Mesenteric fat pad (tissue), 1 donor: ENCODE measurements at regions not wholly inside any gene's neighbourhood (a gene's known extent, or its start where the extent isn't known, plus 50 kb on each side); places are given as distances from the start of the nearest gene placed in this dataset.
"Not testable (repeated sequence)": the region's sequence is repeated elsewhere in the genome, so short reads cannot be mapped to it uniquely, and the experiment has no call there.

Experiments used
- DNase-seq: peaks from one replicate; pipeline ENCODE4 v3.0.0-alpha.2; 2020; ENCODE audit warnings: low spot score
- donor health status: DM: yes; HTN: yes; CAD: no.

DNA sequence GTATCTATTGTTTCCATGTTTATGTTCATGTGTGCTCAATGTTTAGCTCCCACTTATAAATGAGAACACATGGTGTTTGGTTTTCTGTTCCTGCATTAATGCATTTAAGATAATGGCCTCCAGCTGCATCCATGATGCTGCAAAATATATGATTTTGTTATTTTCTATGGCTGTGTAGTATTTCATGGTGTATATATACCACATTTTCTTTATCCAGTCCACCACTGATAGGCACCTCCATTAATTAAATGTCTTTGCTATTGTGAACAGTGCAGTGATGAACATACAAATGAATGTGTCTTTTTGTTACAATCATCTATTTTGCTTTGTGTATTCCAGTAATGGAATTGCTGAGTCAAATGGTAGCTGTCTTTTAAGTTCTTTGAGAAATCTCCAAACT, 329.4 kb upstream of the MAGI2 start:
- DNase-seq: no peak

DNA sequence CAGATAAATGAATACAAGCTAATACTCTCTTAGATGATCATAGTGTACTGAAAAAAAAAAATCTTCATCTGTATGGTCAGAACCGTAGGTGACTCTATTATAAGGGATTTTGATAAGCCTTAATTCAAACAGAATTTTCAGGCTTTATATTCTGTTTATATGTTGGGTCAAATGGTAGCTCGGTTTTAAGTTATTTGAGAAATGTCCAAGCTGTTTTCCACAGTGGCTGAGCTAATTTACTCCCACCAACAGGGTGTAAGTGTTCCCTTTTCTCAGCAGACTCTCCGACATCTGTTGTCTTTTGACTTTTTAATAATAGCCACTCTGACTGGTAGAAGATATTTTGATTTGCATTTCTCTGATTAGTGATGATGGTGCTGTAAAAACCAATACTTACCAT, 328.8 kb upstream of the MAGI2 start:
- no peak for DNase-seq

DNA sequence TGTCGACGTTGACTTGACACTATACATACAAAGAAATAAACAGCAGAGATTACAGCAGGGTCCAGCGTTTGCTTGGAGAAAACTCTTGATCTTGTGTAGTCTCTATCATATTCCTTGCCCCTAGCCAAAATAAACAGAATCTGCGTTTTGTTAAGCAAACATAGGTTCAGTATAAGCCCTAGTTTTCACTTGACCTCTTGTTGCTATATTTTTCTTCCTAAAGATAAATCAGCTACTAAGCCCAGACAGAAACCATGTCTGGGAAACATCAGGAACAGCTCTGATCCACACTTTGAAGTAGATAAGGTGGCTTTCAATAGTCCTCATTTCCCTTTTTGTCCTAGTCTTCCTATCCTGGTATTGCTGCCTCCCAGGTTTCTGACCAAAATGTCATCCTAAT, 328.2 kb upstream of the MAGI2 start:
- no peak for DNase-seq

DNA sequence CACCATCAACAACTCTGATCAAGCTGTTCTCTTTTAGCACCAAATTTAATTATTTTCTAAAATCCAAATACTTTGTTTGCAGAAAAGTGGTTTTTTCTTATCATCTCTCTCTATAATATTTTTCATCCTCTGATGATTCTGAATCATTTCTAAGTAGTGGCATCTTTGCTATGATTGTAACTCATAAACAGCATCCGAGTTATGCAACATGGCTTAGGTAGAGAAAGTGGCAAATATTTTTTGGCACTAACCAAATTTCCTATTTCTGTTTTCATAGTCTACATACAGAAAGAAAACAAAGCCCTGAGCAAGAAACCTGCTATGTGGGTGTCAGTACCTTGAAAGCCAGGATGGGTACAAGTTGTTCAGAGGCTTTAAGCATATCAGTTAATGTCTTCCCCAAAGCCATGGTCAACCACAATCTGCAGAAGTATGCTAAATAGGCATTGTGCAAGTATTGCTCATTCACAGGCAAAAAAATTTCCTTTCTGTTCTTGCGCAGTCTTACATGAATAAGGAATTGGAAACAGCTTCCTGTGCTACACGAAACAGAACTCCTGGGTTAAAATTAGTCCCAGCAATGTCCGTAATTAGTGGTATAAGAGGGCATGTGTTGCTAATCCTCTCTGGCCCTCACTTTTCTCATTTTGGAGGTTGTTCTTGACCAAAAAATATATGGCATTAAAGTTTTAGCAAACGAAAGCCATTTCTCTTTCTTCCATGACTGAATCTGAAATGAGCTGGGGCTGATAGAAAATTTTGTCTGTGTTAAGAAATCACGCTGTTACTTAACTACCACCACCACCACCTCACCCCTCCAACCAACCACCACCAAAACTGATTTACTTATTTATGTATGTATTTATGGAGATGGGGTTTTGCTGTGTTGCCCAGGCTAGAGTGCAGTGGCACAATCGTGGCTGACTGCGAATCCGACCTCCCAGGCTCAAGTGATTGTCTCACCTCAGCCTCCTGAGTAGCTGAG, 325.6 kb upstream of the MAGI2 start:
- DNase-seq: no peak

DNA sequence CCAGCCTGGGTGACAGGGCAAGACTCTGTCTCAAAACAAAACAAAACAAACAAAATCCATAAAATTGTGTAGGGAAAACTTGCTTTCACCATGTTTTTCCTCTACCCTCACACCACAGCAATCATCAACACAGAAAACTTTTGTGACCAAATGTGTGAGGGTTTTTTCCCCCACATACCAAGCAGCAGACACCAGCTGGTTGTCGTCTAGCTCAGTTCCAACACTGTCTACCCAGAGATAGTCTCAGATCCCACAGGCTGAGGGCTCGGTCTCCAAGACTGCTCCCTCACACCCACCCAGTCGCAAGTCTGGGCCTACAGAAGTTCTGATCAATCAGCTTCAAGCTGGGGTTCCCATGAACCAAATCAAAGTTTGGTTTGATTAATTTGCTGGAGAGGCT, 322.4 kb upstream of the MAGI2 start:
- no peak for DNase-seq

DNA sequence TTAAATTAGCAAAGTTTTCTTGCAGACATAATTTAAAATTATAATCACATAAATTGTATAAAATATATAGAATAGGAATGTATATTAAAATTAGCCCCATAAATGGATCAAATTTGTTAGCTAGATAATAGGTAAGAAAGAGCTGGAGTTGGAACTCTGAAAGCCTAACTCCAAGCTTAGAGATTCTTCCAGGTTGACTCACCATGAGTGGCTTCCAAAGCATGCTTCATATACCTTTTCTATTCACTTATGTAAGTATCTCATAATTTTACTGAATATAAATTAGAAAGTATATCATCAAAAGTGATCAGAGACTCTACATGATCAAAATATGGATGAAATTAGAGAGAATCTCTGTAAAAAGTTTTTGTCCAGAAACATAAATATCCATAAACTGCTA, 320.7 kb upstream of the MAGI2 start:
- DNase-seq: no peak

DNA sequence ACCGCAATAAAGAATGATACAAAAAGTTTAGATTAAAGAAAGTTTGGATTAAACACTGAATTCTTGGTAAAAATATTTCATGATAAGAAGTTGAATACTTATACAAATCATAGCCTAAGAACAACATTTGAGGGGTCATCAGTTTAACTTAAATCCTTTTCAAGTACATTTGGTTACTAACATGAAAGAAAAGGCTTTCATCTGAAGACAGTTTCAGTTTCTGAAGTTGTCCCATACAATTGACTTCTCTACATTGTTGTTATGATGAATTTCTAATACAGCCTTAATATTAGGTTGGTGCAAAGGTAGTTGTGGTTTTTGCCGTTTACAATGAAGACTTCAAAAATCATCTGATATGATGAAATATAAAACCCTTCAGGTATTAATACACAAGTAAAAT, 317.5 kb upstream of the MAGI2 start:
- no peak for DNase-seq

DNA sequence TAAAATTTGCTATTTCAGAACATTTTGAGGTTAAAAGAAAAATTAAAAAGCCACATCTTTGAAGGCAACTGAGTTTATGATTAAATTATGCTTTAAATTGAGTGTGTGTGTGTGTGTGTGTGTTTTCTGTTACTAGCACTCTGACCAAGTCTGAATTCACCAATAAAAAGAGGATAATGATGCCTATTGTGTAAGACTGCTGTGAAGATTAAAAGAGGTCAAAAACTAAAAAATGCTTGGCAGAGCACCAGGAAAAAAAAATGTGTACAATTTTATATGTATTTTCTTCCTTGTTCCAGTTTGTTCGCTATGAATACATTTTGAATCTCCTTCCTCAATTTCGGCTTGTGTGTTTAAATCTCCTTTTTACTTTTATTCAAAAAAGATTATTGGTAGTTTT, 316.6 kb upstream of the MAGI2 start:
- DNase-seq: no peak

DNA sequence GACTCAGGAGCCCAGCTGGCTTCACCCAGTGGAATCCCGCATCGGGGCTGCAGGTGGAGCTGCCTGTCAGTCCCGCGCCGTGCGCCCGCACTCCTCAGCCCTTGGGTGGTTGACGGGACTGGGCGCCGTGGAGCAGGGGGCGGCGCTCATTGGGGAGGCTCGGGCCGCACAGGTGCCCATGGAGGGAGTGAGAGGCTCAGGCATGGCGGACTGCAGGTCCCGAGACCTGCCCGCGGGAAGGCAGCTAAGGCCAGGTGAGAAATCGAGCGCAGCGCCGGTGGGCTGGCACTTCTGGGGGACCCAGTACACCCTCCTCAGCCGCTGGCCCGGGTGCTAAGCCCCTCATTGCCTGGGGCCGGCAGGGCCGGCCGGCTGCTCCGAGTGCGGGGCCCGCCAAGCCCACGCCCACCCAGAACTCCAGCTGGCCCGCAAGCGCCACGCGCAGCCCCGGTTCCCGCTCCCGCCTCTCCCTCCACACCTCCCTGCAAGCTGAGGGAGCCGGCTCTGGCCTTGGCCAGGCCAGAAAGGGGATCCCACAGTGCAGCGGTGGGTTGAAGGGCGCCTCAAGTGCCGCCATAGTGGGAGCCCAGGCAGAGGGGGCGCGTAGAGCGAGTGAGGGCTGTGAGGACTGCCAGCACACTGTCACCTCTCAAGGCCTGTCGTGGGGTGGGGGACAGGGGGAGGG, 314.6 kb upstream of the MAGI2 start:
- DNase-seq: not testable (repeated sequence)

DNA sequence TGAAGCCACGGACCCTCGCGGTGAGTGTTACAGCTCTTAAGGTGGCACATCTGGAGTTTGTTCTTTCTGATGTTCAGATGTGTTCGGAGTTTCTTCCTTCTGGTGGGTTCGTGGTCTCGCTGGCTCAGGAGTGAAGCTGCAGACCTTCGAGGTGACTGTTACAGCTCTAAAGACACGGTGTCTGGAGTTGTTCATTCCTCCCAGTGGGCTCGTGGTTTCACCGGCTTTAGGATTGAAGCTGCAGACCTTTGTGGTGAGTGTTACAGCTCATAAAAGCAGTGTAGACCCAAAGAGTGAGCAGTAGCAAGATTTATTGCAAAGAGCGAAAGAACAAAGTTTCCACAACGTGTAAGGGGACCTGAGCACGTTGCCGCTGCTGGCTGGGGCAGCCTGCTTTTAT, 313.7 kb upstream of the MAGI2 start:
- DNase-seq: not testable (repeated sequence)

DNA sequence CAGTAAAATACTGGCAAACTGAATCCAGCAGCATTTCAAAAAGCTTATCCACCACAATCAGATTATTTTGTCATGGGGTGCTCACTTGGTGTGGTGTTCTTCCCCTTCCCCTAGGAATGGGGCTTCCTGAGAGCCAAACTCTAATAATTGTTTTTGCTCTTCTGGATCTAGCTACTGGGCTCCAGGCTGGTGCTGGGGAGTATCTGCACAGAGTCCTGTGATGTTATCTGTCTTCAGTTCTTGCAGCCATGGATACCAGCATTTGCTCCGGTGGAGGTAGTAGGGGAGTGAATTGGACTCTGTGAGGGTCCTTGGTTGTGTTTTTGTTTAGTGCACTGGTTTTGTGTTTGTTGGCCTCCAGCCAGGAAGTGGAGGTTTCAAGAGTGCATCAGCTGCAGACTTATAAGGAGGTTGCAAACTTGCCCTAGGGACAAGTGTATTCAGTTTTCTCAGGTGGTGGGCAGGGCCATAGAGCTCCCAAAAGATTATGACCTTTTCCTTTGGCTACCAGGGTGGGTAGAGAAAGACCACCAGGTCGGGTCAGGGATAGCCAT, 308.5 kb upstream of the MAGI2 start:
- no peak for DNase-seq

DNA sequence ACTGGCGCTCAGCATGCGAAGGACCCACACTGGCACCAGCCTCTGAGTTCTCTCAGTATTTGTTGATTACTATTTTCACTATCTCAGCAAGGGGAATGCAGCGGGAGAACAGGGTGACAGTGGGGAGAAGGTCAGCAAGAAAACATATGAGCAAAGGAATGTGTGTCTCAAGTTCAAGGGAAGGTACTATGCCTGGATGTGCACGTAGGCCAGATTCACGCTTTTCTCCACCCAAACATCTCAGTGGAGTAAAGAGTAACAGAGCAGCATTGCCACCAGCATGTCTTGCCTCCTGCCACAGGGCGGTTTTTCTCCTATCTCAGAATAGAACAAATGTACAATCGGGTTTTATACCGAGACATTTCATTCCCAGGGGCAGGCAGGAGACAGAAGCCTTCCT, 297.5 kb upstream of the MAGI2 start:
- not testable (repeated sequence) for DNase-seq

DNA sequence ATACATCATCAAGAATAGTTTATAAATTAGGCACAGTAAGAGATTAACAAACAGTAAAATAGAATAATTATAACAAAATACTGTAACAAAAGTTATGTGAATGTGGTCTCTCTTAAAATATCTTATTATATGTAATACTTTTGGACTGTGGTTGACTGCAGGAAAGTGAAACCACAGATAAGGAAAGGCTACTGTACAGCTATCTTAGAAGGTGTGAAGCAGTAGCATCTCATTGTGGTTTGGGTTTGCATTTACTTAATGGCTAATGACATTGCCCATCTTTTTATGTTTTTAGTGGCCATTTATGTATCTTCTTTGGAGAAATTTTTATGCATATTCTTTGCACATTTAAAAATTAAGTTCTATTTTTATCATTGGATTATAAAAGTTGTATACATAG, 296.4 kb upstream of the MAGI2 start:
- DNase-seq: no peak

DNA sequence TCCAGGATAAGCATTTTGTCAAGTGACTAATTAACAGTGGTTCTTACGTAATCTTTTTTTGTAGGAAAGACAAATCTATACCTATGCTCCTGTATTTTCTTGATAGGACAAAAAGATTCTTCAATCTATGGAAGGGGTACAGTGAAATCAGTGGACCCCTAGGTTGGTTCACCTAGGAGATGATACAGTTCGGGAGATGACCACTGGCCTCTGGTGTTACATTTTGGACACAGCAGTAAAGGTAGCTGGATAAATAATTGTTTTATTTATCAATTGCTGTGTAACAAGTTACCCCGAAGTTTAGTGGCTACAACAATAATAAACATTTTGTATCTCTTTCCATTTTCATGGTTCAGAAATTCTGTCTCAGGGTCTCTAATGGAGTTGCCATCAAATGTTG, 288.2 kb upstream of the MAGI2 start:
- DNase-seq: no peak

DNA sequence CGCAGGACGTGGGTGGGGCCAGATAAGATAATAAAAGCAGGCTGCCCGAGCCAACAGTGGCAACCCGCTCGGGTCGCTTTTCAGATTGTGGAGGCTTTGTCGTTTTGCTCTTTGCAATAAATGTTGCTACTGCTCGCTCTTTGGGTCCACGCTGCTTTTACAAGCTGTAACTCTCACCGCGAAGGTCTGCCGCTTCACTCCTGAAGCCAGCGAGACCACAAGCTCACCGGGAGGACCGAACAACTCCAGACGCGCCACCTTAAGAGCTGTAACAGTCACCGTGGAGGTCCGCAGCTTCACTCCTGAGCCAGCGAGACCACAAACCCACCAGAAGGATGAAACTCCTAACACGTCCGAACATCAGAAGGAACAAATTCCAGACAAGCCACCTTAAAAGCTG, 286.6 kb upstream of the MAGI2 start:
- no peak for DNase-seq

DNA sequence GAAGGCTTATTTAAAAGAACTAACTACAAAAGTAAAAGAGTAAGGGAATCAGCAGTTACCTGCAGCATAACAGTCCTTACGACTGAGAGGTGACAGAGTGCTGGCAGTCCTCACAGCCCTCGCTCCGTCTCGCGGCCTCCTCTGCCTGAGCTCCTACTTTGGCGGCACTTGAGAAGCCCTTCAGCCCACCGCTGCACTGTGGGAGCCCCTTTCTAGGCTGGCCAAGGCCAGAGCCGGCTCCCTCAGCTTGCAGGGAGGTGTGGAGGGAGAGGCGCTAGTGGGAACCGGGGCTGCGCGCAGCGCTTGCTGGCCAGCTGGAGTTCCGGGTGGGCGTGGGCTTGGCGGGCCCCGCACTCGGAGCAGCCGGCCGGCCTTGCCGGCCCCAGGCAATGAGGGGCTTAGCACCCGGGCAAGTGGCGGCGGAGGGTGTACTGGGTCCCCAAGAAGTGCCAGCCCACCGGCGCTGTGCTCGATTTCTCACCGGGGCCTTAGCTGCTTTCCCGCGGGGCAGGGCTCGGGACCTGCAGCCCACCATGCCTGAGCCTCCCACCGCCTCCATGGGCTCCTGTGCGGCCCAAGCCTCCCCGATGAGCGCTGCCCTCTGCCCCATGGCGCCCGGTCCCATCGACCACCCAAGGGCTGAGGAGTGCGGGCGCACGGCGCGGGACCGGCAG, 285.7 kb upstream of the MAGI2 start:
- peak; percentile 84 for DNase-seq

DNA sequence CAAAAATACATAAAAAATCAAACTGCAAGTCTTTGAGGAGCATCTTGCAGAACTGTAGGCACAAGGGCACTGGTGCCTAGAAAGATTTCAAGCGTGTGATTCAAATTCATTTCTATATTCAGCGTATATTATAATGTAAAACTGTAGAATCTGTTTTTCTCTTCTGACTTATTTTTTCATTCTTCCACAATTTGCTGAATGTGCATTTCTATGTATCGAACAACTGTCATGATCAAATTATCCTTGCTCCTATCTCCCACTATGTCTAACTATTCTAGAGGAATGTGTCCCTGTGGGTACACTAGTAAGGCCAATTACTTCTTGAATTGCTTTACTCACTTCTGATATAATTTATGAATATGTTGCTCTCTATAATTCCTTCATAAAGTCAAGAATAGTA, 283.0 kb upstream of the MAGI2 start:
- DNase-seq: no peak

DNA sequence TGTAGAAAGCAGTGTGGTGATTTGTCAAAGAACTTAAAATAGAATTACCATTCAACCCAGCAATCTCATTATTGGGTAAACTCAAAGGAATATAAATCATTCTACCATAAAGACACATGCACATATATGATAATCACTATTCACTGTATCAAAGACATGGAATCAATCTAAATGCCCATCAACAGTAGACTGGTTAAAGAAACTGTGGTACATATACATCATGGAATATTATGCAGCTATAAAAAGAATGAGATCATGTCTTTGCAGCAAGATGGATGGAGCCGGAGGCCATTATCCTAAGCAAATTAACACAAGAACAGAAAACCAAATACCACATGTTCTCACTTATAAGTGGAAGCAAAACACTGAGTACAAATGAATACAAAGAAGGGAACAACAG, 281.5 kb upstream of the MAGI2 start:
- no peak for DNase-seq

DNA sequence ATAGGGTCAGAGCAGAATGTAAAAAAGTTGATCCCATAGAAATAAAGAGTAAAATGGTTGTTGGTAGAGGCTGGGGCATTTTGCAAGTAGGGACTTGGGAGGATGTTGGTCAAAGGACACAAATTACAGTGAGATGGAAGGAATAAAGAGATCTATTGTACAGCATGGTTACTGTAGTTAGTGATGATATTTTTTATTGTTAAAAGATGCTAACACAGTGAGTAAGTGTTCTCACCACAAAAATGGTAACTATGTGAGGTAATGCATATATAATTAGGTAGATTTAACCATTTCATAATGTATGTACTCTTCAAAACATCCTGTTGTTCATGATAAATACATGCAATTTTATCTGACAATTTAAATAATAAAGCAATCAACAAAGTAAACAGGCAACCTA, 280.7 kb upstream of the MAGI2 start:
- no peak for DNase-seq

DNA sequence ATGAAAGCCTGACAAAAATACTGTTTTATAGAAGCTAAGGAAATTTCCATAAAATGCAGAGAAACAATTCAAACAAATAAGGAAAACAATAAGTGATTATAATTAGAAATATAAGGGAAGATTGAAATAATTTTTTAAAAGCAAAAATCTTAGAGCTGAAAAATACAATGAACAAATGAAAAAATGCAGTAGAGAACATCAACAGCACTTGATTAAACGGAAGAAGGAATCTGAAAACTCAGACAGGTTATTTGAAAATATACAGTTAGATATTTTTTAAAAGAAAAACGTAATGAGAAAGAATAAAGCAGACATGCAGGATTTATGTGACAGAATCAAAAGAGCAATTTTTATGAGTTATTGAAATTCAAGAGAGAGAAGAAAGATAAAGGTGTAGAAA, 279.1 kb upstream of the MAGI2 start:
- DNase-seq: no peak

DNA sequence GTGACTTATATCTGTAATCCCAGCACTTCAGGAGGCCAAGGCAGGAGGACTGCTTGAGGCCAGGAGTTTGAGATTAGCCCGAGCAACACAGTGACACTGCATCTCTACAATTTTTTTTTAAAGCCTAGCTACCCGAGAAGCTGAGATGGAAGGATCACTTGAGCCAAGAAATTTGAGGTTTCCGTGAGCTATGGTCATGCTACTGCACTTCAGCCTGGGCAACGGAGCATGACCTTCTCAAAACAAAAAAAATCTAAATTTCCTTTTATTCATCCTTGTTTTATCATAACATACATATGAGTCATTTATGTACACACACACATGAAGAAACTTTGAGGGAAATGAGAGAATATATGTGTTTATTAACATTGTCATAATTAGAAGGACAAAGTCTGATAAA, 277.5 kb upstream of the MAGI2 start:
- DNase-seq: no peak
